GM12874 (cell line): ENCODE measurements at regions not wholly inside any gene's neighbourhood (a gene's known extent, or its start where the extent isn't known, plus 50 kb on each side); places are given as distances from the start of the nearest gene placed in this dataset.

ENCODE experiments used
- TF ChIP-seq, protein P1 (sequence below): IDR thresholded peaks from 2 replicates; pipeline ENCODE4 v1.5.1; 2011; ENCODE audit warnings: low read depth, mild to moderate bottlenecking, control low read depth, low read length, moderate library complexity; ENCODE audit not compliant: insufficient read depth

DNA sequence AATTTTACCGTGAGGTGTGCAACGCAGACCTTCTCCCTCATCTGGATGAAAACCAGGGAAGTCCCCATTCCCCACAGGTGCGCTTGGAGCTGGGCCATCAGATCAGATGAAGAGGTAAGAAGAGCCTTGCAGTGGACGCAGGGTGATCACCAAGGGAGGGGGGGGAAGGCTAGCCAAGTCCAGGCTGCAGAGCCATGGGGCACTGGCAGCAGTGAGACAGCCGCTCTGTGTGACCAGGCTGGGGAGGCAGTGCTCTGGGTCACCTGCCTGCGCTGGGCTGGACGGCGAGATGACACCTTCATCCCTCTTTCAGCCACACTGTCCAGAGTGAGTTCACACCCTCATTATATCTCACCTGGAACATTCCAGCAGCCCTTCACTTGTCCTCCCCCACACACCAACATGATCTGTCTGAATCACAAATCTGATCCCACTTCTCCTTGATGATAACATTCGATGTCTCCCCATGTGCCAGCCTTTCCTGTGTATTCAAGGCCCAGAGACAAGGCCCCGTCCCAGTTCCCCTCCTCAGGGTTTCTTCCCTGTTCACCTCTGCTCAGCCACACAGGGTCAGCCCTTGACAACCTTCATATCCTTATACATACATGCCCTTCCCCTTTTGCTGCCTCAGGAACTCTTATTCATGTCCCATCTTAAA is 65.9 kb upstream of the VASH1 start:
- TF ChIP-seq, protein P1, sequence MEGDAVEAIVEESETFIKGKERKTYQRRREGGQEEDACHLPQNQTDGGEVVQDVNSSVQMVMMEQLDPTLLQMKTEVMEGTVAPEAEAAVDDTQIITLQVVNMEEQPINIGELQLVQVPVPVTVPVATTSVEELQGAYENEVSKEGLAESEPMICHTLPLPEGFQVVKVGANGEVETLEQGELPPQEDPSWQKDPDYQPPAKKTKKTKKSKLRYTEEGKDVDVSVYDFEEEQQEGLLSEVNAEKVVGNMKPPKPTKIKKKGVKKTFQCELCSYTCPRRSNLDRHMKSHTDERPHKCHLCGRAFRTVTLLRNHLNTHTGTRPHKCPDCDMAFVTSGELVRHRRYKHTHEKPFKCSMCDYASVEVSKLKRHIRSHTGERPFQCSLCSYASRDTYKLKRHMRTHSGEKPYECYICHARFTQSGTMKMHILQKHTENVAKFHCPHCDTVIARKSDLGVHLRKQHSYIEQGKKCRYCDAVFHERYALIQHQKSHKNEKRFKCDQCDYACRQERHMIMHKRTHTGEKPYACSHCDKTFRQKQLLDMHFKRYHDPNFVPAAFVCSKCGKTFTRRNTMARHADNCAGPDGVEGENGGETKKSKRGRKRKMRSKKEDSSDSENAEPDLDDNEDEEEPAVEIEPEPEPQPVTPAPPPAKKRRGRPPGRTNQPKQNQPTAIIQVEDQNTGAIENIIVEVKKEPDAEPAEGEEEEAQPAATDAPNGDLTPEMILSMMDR, result no peak

DNA sequence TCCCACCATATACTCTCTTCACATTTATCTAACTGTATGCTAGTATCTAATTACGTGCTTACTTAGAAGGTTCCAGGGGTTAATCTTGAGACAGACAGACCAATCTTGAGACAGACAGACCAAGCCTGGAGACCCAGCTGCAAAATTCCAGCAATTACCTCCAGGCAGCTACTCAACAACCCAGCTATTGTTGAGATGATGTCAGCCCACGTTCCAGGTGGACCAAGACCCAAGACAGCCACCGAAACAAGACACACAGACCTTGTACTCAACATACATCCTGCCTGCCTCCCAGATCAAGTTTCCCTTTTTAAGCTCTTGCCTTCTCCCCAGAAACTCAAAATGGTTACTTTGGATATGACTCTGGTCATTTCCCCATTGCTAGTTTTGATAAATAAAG is 64.9 kb upstream of the VASH1 start:
- TF ChIP-seq, protein P1, result no peak

DNA sequence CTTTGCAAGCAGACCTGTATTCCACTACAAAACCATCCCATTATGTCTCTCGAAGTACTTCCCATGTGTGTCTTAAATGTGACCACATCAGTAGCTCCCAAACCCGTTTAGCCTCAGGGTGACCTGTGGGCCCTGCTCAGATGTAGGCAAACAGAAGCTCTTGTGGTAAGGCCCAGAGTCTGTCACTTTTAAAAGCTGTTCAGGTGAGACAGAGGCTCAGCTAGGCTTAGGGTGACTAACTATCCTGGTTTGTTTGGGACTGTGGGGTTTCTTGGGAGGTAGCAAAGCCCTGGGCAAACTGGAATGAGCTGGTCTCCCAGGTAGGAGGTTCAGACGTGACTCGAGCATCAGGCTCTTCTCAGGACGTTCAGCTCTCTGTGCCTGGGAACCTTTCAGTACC is 64.5 kb upstream of the VASH1 start:
- TF ChIP-seq, protein P1, result no peak

DNA sequence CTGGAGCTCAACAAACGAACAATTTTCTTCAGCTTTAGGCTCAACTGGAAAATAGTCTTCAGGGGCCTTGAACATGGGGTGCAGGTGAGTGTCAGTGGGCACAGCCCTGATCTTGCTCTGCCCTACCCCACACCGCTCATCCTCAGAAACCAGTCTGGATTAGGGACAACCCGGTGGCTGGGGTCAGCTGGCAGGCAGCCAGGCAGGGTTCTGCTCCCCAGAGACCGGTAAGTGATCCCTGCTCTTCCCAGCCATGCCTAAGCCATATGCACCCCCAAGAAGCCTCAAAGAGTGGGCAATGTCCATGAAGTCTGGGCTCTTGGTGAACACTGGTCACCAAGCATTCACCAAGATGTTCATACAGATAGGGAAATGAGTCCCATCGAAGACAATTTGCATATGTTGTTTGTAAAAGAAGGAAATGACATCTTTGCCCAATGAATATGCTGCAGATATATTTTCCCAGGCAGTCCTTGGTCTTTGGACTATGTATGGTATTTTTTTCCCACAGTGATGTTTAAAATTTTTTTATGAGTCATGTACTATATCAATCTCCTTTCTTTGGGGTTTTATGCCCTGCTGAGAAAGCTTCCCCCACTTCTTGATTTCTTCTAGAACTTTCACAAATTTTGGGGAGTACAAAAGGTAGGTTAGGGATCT is 63.9 kb upstream of the VASH1 start:
- TF ChIP-seq, protein P1, result no peak

DNA sequence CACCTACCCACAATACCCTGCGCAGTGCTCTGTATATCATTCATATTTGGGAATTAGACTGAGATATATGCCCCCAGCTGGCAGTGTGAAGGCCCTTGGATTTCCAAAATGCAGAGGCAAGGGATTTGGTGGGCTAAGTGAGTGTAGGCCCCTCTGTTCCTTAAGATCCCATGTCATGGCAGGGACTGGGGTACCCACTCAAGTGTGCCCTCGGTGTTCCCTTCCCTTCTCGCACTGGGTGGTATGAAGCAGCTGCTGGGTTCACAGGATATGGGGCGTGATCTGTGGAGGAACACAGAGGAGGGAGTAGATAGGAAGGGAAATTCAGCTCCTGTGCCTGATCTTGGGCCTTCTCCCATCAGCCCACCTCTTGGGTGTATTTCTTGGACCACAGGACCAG is 63.1 kb upstream of the VASH1 start:
- TF ChIP-seq, protein P1, result no peak

DNA sequence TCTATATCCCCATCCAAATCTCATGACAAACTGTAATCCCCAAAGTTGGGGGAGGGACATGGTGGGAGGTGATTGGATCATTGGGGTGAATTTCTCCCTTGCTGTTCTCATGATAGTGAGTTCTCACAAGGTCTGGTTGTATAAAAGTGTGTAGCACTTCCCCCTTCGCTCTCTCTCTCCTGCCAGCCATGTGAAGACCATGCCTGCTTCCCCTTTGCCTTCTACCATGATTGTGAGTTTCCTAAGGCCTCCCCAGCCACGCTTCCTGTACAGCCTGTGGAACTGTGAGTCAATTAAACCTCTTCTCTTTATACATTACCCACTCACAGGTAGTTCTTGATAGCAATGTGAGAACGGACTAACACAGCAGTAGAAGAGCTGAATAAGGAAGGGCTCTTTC is 62.6 kb upstream of the VASH1 start:
- TF ChIP-seq, protein P1, result no peak

DNA sequence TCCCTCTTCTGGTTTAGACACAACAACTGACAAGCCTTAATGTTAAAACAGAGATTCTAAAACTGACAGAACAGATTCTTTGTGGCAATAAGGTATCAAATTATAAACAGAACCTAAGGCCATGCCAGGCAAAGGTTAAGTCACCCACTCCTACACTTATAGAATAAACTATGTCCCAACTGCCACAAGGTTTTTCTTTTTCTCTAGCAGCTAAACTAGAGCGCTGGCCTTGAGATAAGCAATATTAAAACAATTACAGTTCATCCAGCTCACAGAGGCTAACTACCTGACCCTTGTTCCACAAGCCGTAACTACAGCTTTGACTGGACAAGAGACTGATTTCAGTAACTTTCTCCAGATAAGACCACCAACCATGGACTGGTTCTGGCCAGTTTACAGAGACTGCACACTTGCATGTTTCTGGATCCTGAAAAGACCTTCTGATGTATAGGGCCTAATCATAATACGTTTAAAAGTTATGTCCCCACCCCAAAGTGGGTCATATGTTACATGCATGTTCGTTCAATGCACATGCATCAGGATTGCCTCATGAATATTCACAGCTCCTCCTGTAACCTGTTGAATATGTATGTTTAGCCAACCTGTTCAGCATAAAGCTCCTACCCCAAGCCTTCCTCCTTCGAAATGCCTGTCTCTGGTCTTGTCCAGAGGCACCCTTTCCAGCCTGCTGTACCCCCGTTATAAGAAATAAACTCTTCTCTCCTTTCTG is 61.9 kb upstream of the VASH1 start:
- TF ChIP-seq, protein P1, result no peak
